ENCODE measurements at regions not wholly inside any gene's neighbourhood (a gene's known extent, or its start where the extent isn't known, plus 50 kb on each side); places are given as distances from the start of the nearest gene placed in this dataset.

DNA sequence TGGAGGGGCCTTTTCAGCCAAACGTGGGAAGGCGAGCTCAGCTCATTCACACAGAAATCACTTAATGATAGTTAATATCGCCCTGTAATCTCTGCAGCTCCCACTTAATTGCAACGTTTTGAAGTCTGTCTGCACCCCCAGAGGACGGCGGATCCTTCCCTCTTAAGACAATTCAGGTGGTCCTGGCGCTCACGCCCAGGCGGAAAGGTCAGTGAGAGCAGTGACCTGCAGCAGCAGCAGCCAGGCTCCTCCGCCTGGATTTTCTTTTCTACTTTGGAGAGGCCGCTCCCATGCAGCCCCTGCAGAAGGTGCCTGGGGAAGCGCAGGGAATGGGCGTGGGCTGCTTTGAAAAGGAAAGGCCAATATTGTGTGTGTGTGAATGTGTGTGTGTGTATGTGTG, 400.9 kb upstream of the IRX1 start:
- TF ChIP-seq CTCF (IDR thresholded peaks at IDR 0.05), result no peak
- TF ChIP-seq POLR2A (IDR thresholded peaks at IDR 0.05), result no peak
